ENCODE measurements at regions not wholly inside any gene's neighbourhood (a gene's known extent, or its start where the extent isn't known, plus 50 kb on each side); places are given as distances from the start of the nearest gene placed in this dataset.
"Not testable (repeated sequence)": the region's sequence is repeated elsewhere in the genome, so short reads cannot be mapped to it uniquely, and the experiment has no call there.

- no peak for DNase-seq (ENCODE audit: low read depth)
Observed at GRCh38 chr22:47540011-47540410, 777.6 kb downstream of the TBC1D22A start.

DNA sequence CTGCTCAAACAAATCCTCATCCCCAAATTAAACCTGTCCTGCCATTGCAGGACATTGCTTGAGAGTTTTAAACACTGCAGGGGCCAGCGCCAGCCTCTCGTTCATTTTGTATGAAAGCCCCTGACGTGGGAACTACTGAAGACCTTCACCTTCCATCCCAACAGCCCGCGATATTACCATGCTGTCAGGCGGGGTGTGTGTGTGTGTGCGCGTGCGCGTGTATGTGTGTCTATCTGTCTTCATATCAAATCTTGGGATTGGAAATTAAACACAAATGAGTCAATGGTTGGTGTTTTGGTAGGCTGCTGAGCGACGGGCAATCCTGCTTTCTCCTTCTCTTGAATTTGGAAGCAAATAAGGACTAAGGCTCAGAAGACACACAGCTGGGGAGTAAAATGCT, 776.9 kb downstream of the TBC1D22A start:
- DNase-seq (ENCODE audit: low read depth), result no peak

- no peak for DNase-seq (ENCODE audit: low read depth)
Observed at GRCh38 chr22:47535681-47536080, 773.2 kb downstream of the TBC1D22A start.

DNA sequence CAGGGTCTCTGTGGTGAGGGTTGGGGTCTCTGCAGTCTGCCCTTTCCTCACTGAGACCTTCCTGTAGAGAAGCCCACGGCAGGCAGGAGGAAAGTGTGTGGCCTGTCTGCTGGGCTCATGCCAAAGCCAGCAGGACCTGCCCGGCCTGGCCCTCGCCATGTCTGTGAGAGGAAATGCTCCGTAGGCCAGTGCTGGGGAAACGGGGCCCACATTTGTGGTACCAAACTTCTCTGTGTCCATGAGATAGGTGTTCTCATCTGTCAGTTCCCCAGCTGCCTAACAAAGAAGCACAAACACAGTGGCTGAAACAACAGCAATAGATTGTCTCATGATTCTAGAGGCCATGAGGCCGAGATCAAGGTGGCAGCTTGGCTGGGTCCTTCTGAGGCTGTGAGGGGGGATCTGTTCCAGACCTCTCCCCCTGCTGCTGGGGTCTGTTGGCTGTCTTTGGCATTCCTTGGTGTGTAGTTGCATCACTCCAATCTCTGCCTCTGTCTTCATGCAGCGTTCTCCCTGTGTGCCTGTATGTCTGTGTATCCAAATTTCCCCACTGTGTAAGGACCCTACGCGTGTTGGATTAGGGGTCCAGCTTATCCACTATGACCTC, 772.5 kb downstream of the TBC1D22A start:
- DNase-seq (ENCODE audit: low read depth), result no peak

DNA sequence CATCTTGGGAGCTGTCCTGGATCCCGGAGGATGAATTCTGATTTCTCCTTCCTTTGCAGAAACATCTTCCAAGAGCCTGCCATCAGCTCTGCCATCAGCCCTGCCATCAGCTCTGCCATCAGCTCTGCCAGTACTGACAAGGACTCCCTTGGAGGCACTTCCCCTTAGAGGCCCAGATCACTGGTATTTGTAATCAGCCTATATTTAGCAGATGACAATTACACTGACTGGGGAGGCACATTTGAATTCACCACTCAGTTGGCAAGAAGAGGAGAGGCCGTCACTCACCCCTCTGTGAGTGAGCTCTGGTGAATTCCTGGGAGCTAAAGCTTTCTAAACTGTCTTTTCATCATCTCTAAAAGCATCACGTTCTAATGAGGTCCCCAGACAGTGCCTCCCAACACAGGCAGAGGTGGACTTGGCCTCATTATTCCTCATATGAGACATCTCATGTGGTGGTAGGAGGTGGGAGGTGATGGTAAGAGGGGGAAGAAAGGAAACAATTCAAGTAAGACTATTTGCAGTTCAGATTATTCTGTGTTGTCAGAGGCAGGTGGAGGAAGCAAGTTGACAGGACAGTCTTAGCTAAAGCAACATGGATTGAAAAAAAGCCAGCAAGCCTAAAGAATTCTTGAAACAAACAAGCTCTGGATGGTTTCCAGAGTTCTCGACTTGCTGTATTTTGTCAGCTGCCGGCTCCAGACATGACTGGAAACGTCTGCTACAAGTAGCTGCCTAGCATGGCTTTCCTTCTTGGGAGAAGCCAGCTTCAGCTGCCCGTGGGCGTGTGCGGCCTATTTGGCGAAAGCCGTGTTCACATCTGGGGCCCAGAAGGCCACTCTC, 771.7 kb downstream of the TBC1D22A start:
- no peak for DNase-seq (ENCODE audit: low read depth)

- DNase-seq (ENCODE audit: low read depth), result no peak
Observed at GRCh38 chr22:47517062-47517461, 754.6 kb downstream of the TBC1D22A start.

DNA sequence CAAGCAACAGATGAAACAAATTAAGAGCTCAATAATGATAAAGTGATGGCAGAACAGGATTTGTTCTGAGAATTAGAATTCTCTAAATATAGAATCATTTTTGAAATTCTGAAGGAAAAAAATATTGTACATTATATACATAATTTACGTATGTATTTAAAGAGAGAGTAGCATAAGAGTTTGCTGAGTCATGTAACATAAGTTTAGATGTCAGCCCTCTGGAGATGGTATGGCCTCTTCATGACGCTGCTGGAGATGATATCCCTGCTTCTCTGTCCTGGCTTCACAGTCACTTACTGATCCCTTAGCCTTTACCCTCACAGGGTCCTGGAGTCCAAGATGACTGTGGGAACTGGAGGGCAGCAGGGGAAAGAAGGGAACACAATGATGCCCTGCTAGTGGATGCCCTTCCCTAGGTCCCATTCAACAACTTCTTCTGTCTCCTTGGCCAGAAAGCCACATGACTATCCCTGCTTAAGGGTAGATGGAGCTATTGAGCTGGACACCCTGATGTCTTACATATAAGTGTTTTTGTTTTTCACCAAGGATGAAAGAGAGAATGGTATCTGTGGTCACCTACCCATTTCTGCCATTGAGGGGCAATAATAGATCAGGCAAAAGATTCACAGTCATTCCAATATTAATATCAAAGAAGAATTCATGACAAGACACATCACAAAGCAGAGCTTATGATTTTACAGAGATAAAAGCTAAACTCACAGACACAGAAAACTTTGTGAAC, 753.1 kb downstream of the TBC1D22A start:
- no peak for DNase-seq (ENCODE audit: low read depth)

DNA sequence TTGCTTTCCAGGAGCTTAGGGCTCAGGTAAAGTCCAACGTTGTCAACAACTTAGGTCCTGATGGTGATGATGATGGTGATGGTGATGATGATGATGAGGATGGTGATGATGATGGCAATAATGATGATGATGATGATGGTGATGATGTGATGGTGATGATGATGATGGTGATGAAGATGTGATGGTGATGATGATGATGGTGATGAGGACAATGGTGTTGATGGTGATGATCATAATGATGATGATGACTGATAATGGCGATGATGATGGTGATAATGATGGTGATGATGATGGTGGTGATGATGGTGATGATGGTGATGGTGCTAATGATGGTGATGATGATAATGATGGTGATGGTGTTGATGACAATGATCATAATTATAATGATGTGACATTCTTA, 750.2 kb downstream of the TBC1D22A start:
- DNase-seq (ENCODE audit: low read depth), result no peak

DNA sequence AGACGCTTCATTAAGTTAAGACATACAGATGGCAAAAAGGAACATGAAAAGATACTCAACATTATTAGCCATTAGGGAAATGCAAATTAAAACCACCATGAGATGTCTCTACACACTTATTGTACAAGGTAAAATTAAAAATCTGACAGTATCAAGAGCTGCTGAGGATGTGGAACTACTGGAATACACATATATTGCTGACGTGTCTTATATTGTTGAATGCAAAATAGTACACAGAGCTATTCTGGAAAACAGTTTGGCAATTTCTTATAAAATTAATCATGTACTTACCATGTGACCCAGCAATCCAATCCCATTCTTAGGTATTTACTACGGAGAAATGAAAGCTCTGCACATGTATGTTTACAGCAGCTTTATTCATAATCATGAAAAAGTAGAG, 742.5 kb downstream of the TBC1D22A start:
- no peak for DNase-seq (ENCODE audit: low read depth)

GRCh38 chr22:47498969-47499495, 736.6 kb downstream of the TBC1D22A start:
- DNase-seq (ENCODE audit: low read depth), result no peak

- no peak for DNase-seq (ENCODE audit: low read depth)
Observed at GRCh38 chr22:47497666-47498065, 735.2 kb downstream of the TBC1D22A start.

GRCh38 chr22:47495110-47495509, 732.7 kb downstream of the TBC1D22A start:
- no peak for DNase-seq (ENCODE audit: low read depth)

- not testable (repeated sequence) for DNase-seq (ENCODE audit: low read depth)
Observed at GRCh38 chr22:47488131-47488530, 725.7 kb downstream of the TBC1D22A start.

- no peak for DNase-seq (ENCODE audit: low read depth)
Observed at GRCh38 chr22:47486569-47487312, 724.3 kb downstream of the TBC1D22A start.

DNA sequence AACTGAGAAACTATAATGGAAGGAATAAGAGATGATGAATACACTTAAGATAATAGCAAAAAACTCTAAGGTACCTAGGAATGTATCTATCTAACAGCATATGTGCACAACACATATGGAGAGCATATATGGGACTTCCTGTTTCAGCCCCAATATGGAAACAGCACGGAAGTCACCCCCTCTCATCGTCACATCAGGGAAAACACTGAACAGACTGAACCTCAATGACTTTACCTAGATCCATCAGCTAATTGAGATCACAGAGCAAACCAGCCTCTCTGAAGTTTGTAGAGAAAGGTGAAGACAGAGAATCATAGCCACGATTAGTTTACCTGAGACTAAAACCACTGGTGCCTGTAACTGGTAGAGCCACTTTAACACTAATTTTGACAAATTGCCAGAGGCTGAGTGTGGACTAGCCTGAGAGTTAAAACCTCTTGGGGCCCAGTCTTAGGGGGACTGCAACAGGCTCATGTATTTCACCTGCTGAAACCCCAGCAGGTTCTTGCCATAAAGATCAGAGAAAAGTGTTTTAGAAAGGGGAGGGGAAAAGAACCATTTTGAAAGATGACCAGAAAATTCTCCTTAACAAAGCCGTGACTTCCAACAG, 722.6 kb downstream of the TBC1D22A start:
- DNase-seq (ENCODE audit: low read depth), result no peak

- no peak for DNase-seq (ENCODE audit: low read depth)
Observed at GRCh38 chr22:47476231-47476630, 713.8 kb downstream of the TBC1D22A start.

DNA sequence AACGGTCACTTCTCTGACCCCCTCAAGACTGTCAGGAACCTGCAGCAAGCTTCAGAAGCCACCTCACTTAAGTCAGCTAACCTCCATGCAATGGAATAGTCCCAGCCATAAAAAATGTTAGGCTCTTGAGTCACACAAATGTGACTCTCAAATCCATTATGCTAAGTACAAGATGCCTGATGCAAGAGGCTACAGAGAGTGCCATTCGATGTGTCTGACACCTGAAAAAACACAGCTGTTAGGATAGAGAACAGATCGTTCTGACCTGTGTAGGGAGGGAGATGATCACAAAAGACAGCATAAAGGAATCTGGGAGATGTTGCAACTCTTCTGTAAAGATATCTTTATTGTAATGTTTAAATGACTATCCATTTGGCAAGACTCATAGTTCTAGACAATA, 712.4 kb downstream of the TBC1D22A start:
- no peak for DNase-seq (ENCODE audit: low read depth)

- no peak for DNase-seq (ENCODE audit: low read depth)
Observed at GRCh38 chr22:47474464-47474863, 712.0 kb downstream of the TBC1D22A start.

GRCh38 chr22:47472636-47473035, 710.2 kb downstream of the TBC1D22A start:
- no peak for DNase-seq (ENCODE audit: low read depth)

- no peak for DNase-seq (ENCODE audit: low read depth)
Observed at GRCh38 chr22:47471406-47471805, 709.0 kb downstream of the TBC1D22A start.

- DNase-seq (ENCODE audit: low read depth), result no peak
Observed at GRCh38 chr22:47465809-47466208, 703.4 kb downstream of the TBC1D22A start.

GRCh38 chr22:47465222-47465621, 702.8 kb downstream of the TBC1D22A start:
- no peak for DNase-seq (ENCODE audit: low read depth)

Data from non-pigmented ciliary epithelial cell (primary cell).